D721Med (cell line): ENCODE measurements at regions not wholly inside any gene's neighbourhood (a gene's known extent, or its start where the extent isn't known, plus 50 kb on each side); places are given as distances from the start of the nearest gene placed in this dataset.

Experiments
- DNase-seq: peaks from one replicate; pipeline ENCODE4 v3.0.0; 2011; ENCODE audit warnings: low spot score; ENCODE audit not compliant: insufficient read length
- FAIRE-seq: peaks from 2 replicates; lab custom pipeline; 2011; peaks lifted over from hg19 to GRCh38; lab: Jason Lieb, UNC
- TF ChIP-seq, protein P1 (sequence below): IDR thresholded peaks from 2 replicates; pipeline ENCODE4 v1.5.1; 2012; ENCODE audit warnings: mild to moderate bottlenecking, control low read depth; ENCODE audit not compliant: insufficient read depth; ENCODE audit errors: missing control alignments

DNA sequence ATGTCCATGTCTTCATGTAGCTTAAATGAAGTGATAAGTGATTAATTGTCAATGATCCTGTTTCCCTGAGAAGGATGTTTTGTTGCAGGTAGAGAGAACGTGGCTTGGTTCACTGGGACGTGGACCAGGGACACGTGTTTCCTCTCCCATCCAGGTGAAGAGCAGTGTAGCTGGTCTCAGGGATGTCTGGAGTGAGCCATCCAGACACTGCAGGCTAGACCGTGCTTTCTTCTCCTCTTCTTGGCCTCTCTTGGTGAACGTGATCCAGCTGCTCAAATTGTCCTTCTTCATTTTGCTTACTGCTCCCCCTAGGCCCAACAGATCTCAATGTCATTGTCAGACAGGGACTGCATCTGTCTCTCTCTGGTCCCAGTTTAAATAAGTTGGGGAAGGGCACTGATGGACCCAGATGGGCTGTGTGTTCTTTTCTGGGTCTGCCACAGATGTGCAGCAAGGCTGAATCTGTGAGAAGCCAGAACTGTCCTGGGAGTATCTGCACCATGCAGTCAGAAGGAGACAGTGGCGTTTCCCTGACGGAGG is 263.8 kb downstream of the CYRIA start:
- TF ChIP-seq, protein P1, sequence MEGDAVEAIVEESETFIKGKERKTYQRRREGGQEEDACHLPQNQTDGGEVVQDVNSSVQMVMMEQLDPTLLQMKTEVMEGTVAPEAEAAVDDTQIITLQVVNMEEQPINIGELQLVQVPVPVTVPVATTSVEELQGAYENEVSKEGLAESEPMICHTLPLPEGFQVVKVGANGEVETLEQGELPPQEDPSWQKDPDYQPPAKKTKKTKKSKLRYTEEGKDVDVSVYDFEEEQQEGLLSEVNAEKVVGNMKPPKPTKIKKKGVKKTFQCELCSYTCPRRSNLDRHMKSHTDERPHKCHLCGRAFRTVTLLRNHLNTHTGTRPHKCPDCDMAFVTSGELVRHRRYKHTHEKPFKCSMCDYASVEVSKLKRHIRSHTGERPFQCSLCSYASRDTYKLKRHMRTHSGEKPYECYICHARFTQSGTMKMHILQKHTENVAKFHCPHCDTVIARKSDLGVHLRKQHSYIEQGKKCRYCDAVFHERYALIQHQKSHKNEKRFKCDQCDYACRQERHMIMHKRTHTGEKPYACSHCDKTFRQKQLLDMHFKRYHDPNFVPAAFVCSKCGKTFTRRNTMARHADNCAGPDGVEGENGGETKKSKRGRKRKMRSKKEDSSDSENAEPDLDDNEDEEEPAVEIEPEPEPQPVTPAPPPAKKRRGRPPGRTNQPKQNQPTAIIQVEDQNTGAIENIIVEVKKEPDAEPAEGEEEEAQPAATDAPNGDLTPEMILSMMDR = no peak
- FAIRE-seq (no peak), DNase-seq (no peak)

DNA sequence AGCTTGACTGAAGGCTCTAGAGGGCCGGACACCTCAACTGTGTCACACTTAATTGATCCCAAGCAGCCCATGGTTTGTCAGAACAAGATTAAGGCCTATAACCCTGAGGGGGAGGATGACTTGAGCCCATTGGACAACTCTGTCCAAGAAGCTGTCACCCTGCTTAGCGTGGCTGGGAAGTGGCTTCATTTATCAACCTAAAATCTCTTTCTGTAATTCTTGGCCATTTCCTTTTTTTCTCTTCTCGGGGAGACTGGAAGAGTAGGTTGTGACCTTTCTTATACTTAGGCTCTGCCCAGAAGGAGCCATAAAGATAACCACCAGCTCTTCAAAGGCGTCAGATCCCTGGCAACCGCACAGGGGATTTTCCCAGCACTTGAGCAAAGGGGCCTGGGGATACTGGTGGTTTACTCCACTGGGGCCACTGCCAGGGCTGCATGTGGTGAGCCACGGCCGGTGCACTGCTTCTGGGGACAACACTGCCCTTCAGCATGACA is 265.5 kb downstream of the CYRIA start:
- TF ChIP-seq, protein P1 = no peak
- no peak for FAIRE-seq
- no peak for DNase-seq

DNA sequence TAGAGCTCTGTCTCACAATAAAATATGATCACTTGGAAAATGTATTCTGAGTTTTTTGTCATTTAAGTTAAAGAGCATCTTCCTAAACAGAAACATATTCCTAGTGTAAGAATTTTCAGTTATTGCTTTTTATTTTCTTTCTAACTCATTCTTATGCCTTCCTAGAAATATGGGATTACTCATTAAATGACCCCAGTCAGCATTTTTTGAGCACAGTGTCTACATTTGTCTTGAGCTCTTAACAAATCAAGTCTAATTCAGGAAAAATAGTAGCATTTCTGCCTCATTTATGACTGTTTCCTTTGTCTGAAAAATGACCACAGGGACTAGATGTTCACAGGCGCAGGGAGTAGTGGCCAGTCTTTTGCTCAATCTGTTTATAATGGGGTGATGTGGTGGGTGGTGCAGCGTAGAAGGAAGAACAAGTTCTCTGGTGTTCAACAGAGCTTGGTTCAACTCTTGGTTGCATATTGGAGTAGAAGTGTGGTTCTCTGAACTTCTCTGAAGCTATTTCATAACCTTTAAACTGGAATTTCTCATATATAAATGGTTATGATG is 267.1 kb downstream of the CYRIA start:
- DNase-seq = no peak
- no peak for FAIRE-seq
- TF ChIP-seq, protein P1 = no peak

DNA sequence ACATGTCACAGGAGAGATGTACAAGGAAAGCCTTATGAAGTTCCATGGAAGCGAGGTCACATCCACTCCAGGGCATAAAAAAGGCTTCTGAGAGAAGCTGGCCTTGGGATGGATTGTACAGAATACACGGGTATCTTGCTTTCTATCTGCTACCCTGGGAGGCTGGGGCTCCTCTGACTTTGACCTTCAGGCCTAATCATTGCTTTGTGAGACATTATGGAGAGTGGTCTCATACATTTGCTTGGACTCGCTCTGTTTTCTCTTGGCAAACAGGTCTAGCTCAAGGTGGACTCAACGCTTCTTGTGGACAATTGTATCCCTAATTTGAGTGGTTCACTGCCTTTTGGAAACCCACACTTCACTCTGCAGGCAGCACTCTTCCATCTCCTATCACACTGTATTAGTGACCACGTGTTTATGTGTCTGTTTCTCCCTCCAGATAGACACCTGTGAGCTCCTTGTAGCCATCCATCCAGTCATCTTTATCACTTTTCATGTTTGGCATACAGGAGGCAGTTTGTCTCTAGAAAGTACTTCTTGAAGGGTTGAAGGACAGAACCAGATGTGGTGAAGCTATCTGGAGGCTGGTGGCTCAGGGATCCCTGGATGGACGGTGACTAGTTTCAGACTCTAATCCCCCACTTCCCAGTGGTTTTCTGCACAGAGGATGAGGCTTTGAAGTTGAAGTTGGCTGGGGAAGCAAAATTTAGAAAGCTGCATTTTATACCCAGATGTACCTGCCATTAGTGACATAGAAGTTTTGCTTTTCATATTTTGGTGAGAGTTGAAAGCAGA is 267.8 kb downstream of the CYRIA start:
- TF ChIP-seq, protein P1 = no peak
- FAIRE-seq (no peak), DNase-seq (no peak)

DNA sequence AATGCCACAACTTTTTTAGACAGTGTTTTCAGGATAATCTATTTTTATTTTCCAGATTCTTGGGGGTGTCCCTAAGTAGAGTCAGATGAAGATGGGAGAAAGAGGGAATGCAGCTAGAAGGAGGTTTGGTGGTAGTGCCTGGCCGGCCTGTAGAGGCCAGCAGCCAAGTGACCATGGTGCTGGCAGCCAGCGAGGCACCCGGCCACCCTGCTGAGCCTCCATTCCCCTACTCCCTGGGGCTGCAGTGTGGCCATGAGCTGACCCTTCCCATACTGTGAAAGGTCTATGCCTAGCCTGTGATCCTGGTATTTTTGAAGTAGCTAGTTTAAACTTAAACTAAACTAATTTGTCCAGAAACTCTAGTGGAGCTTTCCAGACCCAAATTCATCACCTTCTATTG is 268.6 kb downstream of the CYRIA start:
- FAIRE-seq = no peak

DNA sequence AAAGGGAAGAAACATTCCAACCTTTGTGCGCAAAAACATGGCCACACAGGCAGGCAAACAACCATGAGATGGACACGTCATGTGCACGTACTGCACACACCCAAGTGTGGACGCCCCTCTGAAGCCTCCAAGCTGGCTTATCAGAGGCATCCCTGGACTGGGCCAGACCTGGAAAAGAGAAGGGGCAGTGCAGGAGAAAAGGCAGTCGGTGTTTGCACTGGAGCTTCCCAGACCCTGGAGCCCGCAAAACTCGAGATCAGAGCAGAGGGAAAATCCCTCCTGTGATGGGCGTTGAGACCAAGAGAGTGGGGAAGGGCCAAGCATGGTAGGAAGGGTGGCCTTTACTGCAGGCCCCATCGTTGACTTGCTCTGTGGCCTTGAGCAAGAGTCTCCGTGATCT is 269.5 kb downstream of the CYRIA start:
- DNase-seq (no peak), FAIRE-seq (no peak)
- TF ChIP-seq, protein P1 = no peak

More for the DNA sequence above, 268.6 kb downstream of the CYRIA start:
- TF ChIP-seq, protein P1 = no peak
- no peak for DNase-seq
